GM12878 (cell line): ENCODE measurements at regions not wholly inside any gene's neighbourhood (a gene's known extent, or its start where the extent isn't known, plus 50 kb on each side); places are given as distances from the start of the nearest gene placed in this dataset.

ENCODE experiments used
- ATAC-seq: fragments of 200-7000 bp; cut with Tn5 transposase; 3 replicates; pipeline ENCODE4 v1.9.1; 2020; ENCODE audit warnings: mild to moderate bottlenecking, moderate library complexity
- BruUV-seq: library from RNA; stranded (reverse); fragments of 400-500 nt; replicated peaks from 2 replicates; lab custom pipeline; 2021; lab: Mats Ljungman, UMichigan
- CTCF ChIA-PET: fragments of 300-600 bp; sonication (Branson Sonifier 250); formaldehyde crosslinking; extraction: SDS; loops from one replicate; lab custom pipeline; 2021; ENCODE audit warnings: inconsistent platforms; lab: Yijun Ruan, JAX
- POLR2A ChIA-PET: fragments of 350-600 bp; formaldehyde crosslinking; extraction: SDS; loops from one replicate; lab custom pipeline; 2021; ENCODE audit warnings: inconsistent platforms; lab: Charles Lee
- RAD21 ChIA-PET: fragments of 300-600 bp; sonication (Branson Sonifier 250); formaldehyde crosslinking; loops from one replicate; lab custom pipeline; 2023; ENCODE audit warnings: antibody characterized with exemption; ENCODE audit not compliant: unreplicated experiment; lab: Charles Lee
- SMC1A ChIA-PET: fragments of 300-600 bp; sonication (Branson Sonifier 250); formaldehyde crosslinking; loops from one replicate; lab custom pipeline; 2023; ENCODE audit not compliant: unreplicated experiment, uncharacterized antibody; lab: Charles Lee
- DNase-seq: peaks from one replicate; pipeline ENCODE4 v3.0.0-alpha.2; 2011; ENCODE audit warnings: low read depth, low spot score
- FAIRE-seq: peaks from 3 replicates; lab custom pipeline; 2011; peaks lifted over from hg19 to GRCh38; lab: Jason Lieb, UNC
- H2AFZ ChIP-seq: 2 replicates; pipeline ENCODE4 v1.6.0; 2011; ENCODE audit warnings: low read depth, low read length, control low read depth; ENCODE audit not compliant: control insufficient read depth
- H3K27ac ChIP-seq: 2 replicates; pipeline ENCODE4 v1.5.1; 2011; ENCODE audit warnings: control low read depth; ENCODE audit not compliant: control insufficient read depth, insufficient read depth
- H3K27me3 ChIP-seq, 2 experiments: replicated peaks in 1 of 2; 2 replicates each; pipeline versions ENCODE4 v1.6.0 to v1.6.1; 2011; ENCODE audit warnings: low read length in 1 of 2; ENCODE audit not compliant: control insufficient read depth in 2 of 2, insufficient read depth in 2 of 2
- H3K36me3 ChIP-seq, 2 experiments: 2 replicates each; pipeline ENCODE4 v1.5.1; 2011; ENCODE audit warnings: low read length in 1 of 2; ENCODE audit not compliant: control insufficient read depth in 2 of 2, insufficient read depth in 2 of 2
- H3K4me1 ChIP-seq: 2 replicates; pipeline ENCODE4 v1.6.1; 2011; ENCODE audit warnings: mild to moderate bottlenecking, low read length, moderate library complexity, mixed read lengths; ENCODE audit not compliant: control insufficient read depth, insufficient read depth
- H3K4me2 ChIP-seq: 2 replicates; pipeline ENCODE4 v1.6.0; 2011; ENCODE audit warnings: control low read depth; ENCODE audit not compliant: control insufficient read depth, insufficient read depth
- H3K4me3 ChIP-seq: fragments of 200-600 bp; sonication (generic); 2 replicates; pipeline ENCODE4 v1.5.1; 2016
- H3K79me2 ChIP-seq: 2 replicates; pipeline ENCODE4 v1.6.0; 2011; ENCODE audit warnings: low read length; ENCODE audit not compliant: control insufficient read depth, insufficient read depth
- H3K9ac ChIP-seq: 2 replicates; pipeline ENCODE4 v1.8.0; 2011; ENCODE audit warnings: low read length, control low read depth, mixed read lengths; ENCODE audit not compliant: control insufficient read depth, insufficient read depth
- H3K9me3 ChIP-seq: replicated peaks from 3 replicates; pipeline ENCODE4 v1.5.1; 2011; ENCODE audit warnings: mild to moderate bottlenecking, low read length; ENCODE audit not compliant: control insufficient read depth, insufficient read depth
- H4K20me1 ChIP-seq: 2 replicates; pipeline ENCODE4 v1.6.0; 2011; ENCODE audit not compliant: control insufficient read depth, insufficient read depth
- ATF3 ChIP-seq: IDR thresholded peaks from 2 replicates; pipeline ENCODE4 v1.6.1; 2011; ENCODE audit warnings: low read depth, mild to moderate bottlenecking, low read length, moderate library complexity, borderline replicate concordance; ENCODE audit errors: extremely low read depth
- E2F8 ChIP-seq: fragments of 450-650 bp; IDR thresholded peaks from 2 replicates; pipeline ENCODE4 v1.6.1; 2018; ENCODE audit warnings: mild to moderate bottlenecking, low read depth, moderate library complexity; ENCODE audit not compliant: partially characterized antibody
- EED ChIP-seq: sonication (generic); IDR thresholded peaks from 2 replicates; pipeline ENCODE4 v1.6.1; 2016; ENCODE audit warnings: antibody characterized with exemption, low read depth
- FOS ChIP-seq: IDR thresholded peaks from 3 replicates; pipeline ENCODE4 v1.6.1; 2011; ENCODE audit warnings: borderline replicate concordance; ENCODE audit not compliant: insufficient read length; ENCODE audit errors: extremely low read depth
- IRF4 ChIP-seq: IDR thresholded peaks from 2 replicates; pipeline ENCODE4 v1.6.1; 2011; ENCODE audit warnings: low read depth, low read length
- MXI1 ChIP-seq: fragments of 150-350 bp; IDR thresholded peaks from 2 replicates; pipeline ENCODE4 v1.6.1; 2011; ENCODE audit warnings: low read depth, mild to moderate bottlenecking, inconsistent platforms, low read length, improper control_type of control experiment
- MYB ChIP-seq: fragments of 150-350 bp; IDR thresholded peaks from 2 replicates; pipeline ENCODE4 v1.6.1; 2014; ENCODE audit warnings: mild to moderate bottlenecking, low read depth, low read length, borderline replicate concordance
- MYC ChIP-seq: IDR thresholded peaks from 2 replicates; pipeline ENCODE4 v1.6.1; 2011; ENCODE audit warnings: mild to moderate bottlenecking, low read length, moderate library complexity, inconsistent platforms; ENCODE audit not compliant: insufficient read depth, insufficient replicate concordance, insufficient read length, severe bottlenecking
- NRF1 ChIP-seq: conservative IDR thresholded peaks from 2 replicates; pipeline ENCODE4 v1.6.1; 2011; ENCODE audit warnings: mild to moderate bottlenecking, low read depth, low read length, improper control_type of control experiment
- RBBP5 ChIP-seq: fragments of 200-600 bp; sonication (generic); conservative IDR thresholded peaks from 2 replicates; pipeline ENCODE4 v1.6.1; 2016
- SRF ChIP-seq, 2 experiments: IDR thresholded peaks; 2 replicates each; pipeline ENCODE4 v1.6.1; 2011; ENCODE audit warnings: low read depth in 2 of 2, low read length in 2 of 2, mild to moderate bottlenecking in 1 of 2, moderate library complexity in 1 of 2
- YBX1 ChIP-seq: fragments of 450-650 bp; IDR thresholded peaks from 2 replicates; pipeline ENCODE4 v1.6.1; 2016; ENCODE audit warnings: antibody characterized with exemption
- ZBTB33 ChIP-seq: fragments of 450-650 bp; IDR thresholded peaks from 2 replicates; pipeline ENCODE4 v1.6.1; 2017; ENCODE audit warnings: mild to moderate bottlenecking
- ZNF207 ChIP-seq: fragments of 450-650 bp; IDR thresholded peaks from 2 replicates; pipeline ENCODE4 v1.6.1; 2014; ENCODE audit warnings: antibody characterized with exemption, mild to moderate bottlenecking, borderline replicate concordance
- WGBS: methylation state at CpG from one replicate; pipeline ENCODE4 v1.1.6; 2016; ENCODE audit warnings: low lambda C conversion rate; ENCODE audit not compliant: insufficient replicate concordance, insufficient coverage; ENCODE audit errors: missing lambda C conversion rate; 5-methylcytosine and 5-hydroxymethylcytosine counted together
- in situ Hi-C: fragments of 300-500 bp; cut with MboI; formaldehyde crosslinking; loops from 9 replicates; pipeline ENCODE4 v1.14.3; 2018; ENCODE audit warnings: mixed read lengths
- intact Hi-C: fragments of 100-400 bp; cut with micrococcal nuclease; formaldehyde crosslinking; loops from one replicate; pipeline ENCODE4 v1.14.2; 2022; ENCODE audit not compliant: unreplicated experiment

- SMC1A ChIA-PET, result no interaction called here
- H3K4me3 ChIP-seq, result no peak overlapping the region
- RAD21 ChIA-PET, result no interaction called here
- H3K4me1 ChIP-seq, result no peaks in the 10 kb centered on the region
- no peaks in the 10 kb centered on the region for H4K20me1 ChIP-seq
- intact Hi-C loops (no loop called here), in situ Hi-C loops (no loop called here)
- 0% methylated on average over 5 of the region's 5 CpGs for WGBS
- POLR2A ChIA-PET, result no interaction called here
- TF ChIP-seq YBX1, result no peak
- no peak for TF ChIP-seq FOS
- TF ChIP-seq IRF4, result no peak
- no peak for TF ChIP-seq SRF (IDR thresholded peaks at IDR 0.05; ENCODE audit: low read depth in 2 of 2, low read length in 2 of 2)
- TF ChIP-seq EED, result no peak
- CTCF ChIA-PET, result no interaction called here
- H3K27ac ChIP-seq, result no peak overlapping the region
- H3K4me2 ChIP-seq, result no peak overlapping the region
- ATAC-seq (no peak), DNase-seq (no peak), FAIRE-seq (no peak)
- no TSS peak for BruUV-seq
- H3K9me3 ChIP-seq, result no peaks in the 10 kb centered on the region
- no peak overlapping the region for H2AFZ ChIP-seq
- no peaks in the 10 kb centered on the region for H3K79me2 ChIP-seq
- no peaks in the 10 kb centered on the region for H3K36me3 ChIP-seq
- H3K27me3 ChIP-seq, result no peaks in the 10 kb centered on the region
- H3K9ac ChIP-seq, result no peak overlapping the region
Observed at GRCh38 chr16:65476448-65476955, 354.6 kb upstream of the CDH11 start.

GRCh38 chr16:65473699-65474098 is 351.8 kb upstream of the CDH11 start:
- Histone ChIP-seq H3K36me3 (no peaks in the 10 kb centered on the region), H3K27ac (no peak overlapping the region), H3K9ac (no peak overlapping the region), H3K9me3 (no peaks in the 10 kb centered on the region), H3K4me3 (no peak overlapping the region), H3K79me2 (no peaks in the 10 kb centered on the region), H3K27me3 (no peaks in the 10 kb centered on the region), H3K4me1 (no peaks in the 10 kb centered on the region), H3K4me2 (no peak overlapping the region), H4K20me1 (no peaks in the 10 kb centered on the region), H2AFZ (no peak overlapping the region)
- no peak for DNase-seq
- ChIA-PET POLR2A (no interaction called here), CTCF (no interaction called here), SMC1A (no interaction called here), RAD21 (no interaction called here)
- intact Hi-C loops, result no loop called here
- 33% methylated on average over 3 of the region's 3 CpGs for WGBS
- in situ Hi-C loops, result no loop called here
- no peak for FAIRE-seq
- ATAC-seq, result no peak
- BruUV-seq, result no TSS peak
- TF ChIP-seq MXI1 (no peak), MYB (no peak), ZBTB33 (no peak), ATF3 (no peak), NRF1 (no peak), MYC (no peak), EED (no peak), ZNF207 (no peak), RBBP5 (no peak), E2F8 (no peak)
